ENCODE measurements at regions not wholly inside any gene's neighbourhood (a gene's known extent, or its start where the extent isn't known, plus 50 kb on each side); places are given as distances from the start of the nearest gene placed in this dataset.

GRCh38 chr1:213425376-213426030 lies 374.5 kb downstream of the RPS6KC1 start:
- no peak for TF ChIP-seq POLR2A (IDR thresholded peaks at IDR 0.05)
- TF ChIP-seq CTCF (IDR thresholded peaks at IDR 0.05), result no peak
- TF ChIP-seq POLR2AphosphoS5 (IDR thresholded peaks at IDR 0.05), result no peak
- Histone ChIP-seq H3K27me3 (no peaks in the 10 kb centered on the region), H3K27ac (no peak overlapping the region), H3K4me1 (no peaks in the 10 kb centered on the region), H3K9me3 (no peaks in the 10 kb centered on the region), H3K36me3 (no peaks in the 10 kb centered on the region), H3K4me3 (no peak overlapping the region)
- intact Hi-C loops (cut with DNase I; ENCODE audit: low total_unique reads), result no loop called here
- DNase-seq (ENCODE audit: low spot score in 2 of 2), result no peak

GRCh38 chr1:213429642-213430041 lies 378.6 kb downstream of the RPS6KC1 start:
- Histone ChIP-seq H3K36me3 (no peaks in the 10 kb centered on the region), H3K4me3 (no peak overlapping the region), H3K9me3 (no peaks in the 10 kb centered on the region), H3K27me3 (no peaks in the 10 kb centered on the region), H3K4me1 (no peaks in the 10 kb centered on the region), H3K27ac (no peak overlapping the region)
- TF ChIP-seq CTCF (IDR thresholded peaks at IDR 0.05) (no peak), POLR2AphosphoS5 (IDR thresholded peaks at IDR 0.05) (no peak), POLR2A (IDR thresholded peaks at IDR 0.05) (no peak)
- intact Hi-C loops (cut with DNase I; ENCODE audit: low total_unique reads), result no loop called here
- no peak for DNase-seq (ENCODE audit: low spot score in 2 of 2)

GRCh38 chr1:213435715-213436114 lies 384.7 kb downstream of the RPS6KC1 start:
- H3K36me3 ChIP-seq, result no peaks in the 10 kb centered on the region
- intact Hi-C loops (cut with DNase I; ENCODE audit: low total_unique reads), result no loop called here
- no peak overlapping the region for H3K4me3 ChIP-seq
- DNase-seq (ENCODE audit: low spot score in 2 of 2), result no peak
- no peaks in the 10 kb centered on the region for H3K4me1 ChIP-seq
- no peak for TF ChIP-seq POLR2A (IDR thresholded peaks at IDR 0.05)
- no peak for TF ChIP-seq CTCF (IDR thresholded peaks at IDR 0.05)
- no peak for TF ChIP-seq POLR2AphosphoS5 (IDR thresholded peaks at IDR 0.05)
- H3K27me3 ChIP-seq, result no peaks in the 10 kb centered on the region
- H3K27ac ChIP-seq, result no peak overlapping the region
- no peaks in the 10 kb centered on the region for H3K9me3 ChIP-seq

GRCh38 chr1:213438339-213438738 lies 387.3 kb downstream of the RPS6KC1 start:
- Histone ChIP-seq H3K9me3 (no peaks in the 10 kb centered on the region), H3K4me3 (no peak overlapping the region), H3K36me3 (no peaks in the 10 kb centered on the region), H3K27me3 (no peaks in the 10 kb centered on the region), H3K27ac (no peak overlapping the region), H3K4me1 (no peaks in the 10 kb centered on the region)
- no peak for DNase-seq (ENCODE audit: low spot score in 2 of 2)
- intact Hi-C loops (cut with DNase I; ENCODE audit: low total_unique reads), result no loop called here
- TF ChIP-seq CTCF (IDR thresholded peaks at IDR 0.05) (no peak), POLR2A (IDR thresholded peaks at IDR 0.05) (no peak), POLR2AphosphoS5 (IDR thresholded peaks at IDR 0.05) (no peak)

DNA sequence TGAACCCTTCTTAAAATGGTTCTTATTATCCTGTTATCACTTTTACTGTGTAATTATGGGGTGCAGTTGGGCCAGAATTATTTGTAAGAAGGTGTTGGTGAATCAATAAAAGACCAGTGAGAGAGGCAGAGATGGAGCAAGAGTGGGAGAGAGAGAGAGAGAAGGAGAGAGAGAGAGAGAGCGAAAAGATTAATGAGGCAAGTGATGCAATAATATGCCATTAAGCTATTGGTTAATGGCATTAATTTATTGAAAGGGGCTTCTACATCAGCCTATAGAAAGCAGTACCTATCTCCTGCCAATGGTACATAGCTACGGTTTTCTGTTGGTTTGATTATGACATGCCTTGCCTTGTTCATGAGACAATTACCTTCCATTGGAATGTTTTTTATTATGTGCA lies 388.7 kb downstream of the RPS6KC1 start:
- Histone ChIP-seq H3K9me3 (no peaks in the 10 kb centered on the region), H3K4me1 (no peaks in the 10 kb centered on the region), H3K27ac (no peak overlapping the region), H3K4me3 (no peak overlapping the region), H3K36me3 (no peaks in the 10 kb centered on the region), H3K27me3 (no peaks in the 10 kb centered on the region)
- intact Hi-C loops (cut with DNase I; ENCODE audit: low total_unique reads), result no loop called here
- TF ChIP-seq CTCF (IDR thresholded peaks at IDR 0.05), result no peak
- TF ChIP-seq POLR2AphosphoS5 (IDR thresholded peaks at IDR 0.05), result no peak
- TF ChIP-seq POLR2A (IDR thresholded peaks at IDR 0.05), result no peak
- DNase-seq (ENCODE audit: low spot score in 2 of 2), result no peak
